ENCODE measurements at regions not wholly inside any gene's neighbourhood (a gene's known extent, or its start where the extent isn't known, plus 50 kb on each side); places are given as distances from the start of the nearest gene placed in this dataset.

DNA sequence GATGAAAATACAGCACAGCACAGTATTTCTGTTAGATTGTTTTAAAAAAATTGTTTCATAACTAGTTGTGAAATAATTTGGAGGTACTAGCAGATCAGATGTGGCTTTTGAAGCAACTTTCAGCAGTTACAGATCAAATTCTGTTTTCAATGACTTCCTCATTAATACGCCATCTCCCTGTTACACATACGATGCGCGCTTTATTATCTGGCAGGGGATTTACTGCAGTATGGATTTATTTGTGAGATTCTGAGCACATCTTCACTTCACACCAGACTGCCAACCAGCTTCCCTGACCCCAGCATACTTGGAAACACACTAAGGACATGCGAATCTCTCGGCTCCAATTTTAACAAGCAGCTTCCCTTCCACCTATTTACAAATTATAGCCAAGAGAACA is 235.5 kb upstream of the DIAPH2 start:
- TF ChIP-seq, protein P1, sequence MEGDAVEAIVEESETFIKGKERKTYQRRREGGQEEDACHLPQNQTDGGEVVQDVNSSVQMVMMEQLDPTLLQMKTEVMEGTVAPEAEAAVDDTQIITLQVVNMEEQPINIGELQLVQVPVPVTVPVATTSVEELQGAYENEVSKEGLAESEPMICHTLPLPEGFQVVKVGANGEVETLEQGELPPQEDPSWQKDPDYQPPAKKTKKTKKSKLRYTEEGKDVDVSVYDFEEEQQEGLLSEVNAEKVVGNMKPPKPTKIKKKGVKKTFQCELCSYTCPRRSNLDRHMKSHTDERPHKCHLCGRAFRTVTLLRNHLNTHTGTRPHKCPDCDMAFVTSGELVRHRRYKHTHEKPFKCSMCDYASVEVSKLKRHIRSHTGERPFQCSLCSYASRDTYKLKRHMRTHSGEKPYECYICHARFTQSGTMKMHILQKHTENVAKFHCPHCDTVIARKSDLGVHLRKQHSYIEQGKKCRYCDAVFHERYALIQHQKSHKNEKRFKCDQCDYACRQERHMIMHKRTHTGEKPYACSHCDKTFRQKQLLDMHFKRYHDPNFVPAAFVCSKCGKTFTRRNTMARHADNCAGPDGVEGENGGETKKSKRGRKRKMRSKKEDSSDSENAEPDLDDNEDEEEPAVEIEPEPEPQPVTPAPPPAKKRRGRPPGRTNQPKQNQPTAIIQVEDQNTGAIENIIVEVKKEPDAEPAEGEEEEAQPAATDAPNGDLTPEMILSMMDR (optimal IDR thresholded peaks at IDR 0.05 in 1 of 3, IDR thresholded peaks at IDR 0.05 in 1 of 3, conservative IDR thresholded peaks at IDR 0.05 in 1 of 3; ENCODE audit: extremely low read depth in 1 of 3, insufficient read depth in 2 of 3, low read length in 3 of 3): no peak
- no peak for TF ChIP-seq EZH2 (IDR thresholded peaks at IDR 0.05; ENCODE audit: low read length)

Data from keratinocyte (primary cell).